ENCODE measurements at regions not wholly inside any gene's neighbourhood (a gene's known extent, or its start where the extent isn't known, plus 50 kb on each side); places are given as distances from the start of the nearest gene placed in this dataset.

DNA sequence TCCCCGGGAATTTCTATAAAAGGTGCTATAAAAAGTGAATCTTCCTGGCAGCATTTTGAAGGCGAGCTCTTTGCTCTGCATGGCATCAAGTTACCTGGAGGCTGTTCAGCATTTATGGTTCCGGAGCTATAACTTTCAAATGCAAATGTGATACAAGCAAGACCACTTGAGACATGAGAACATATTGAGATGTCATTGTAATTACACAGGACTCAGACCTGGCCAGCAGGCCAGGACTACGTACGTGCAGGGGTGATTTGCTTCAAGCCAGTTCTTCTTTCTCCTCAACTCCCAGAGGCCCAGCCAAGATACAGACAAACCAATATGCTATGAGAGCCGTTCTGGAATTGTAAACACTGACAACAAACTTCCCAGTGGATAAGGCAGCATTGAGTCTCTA, 227.4 kb upstream of the FAT3 start:
- TF ChIP-seq MAX (CRISPR knock-in tag; IDR thresholded peaks at IDR 0.05) (no peak), SP1 (CRISPR knock-in tag; conservative IDR thresholded peaks at IDR 0.05) (no peak), ETV6 (CRISPR knock-in tag; IDR thresholded peaks at IDR 0.05) (no peak)
